AG04450 (cell line): ENCODE measurements at regions not wholly inside any gene's neighbourhood (a gene's known extent, or its start where the extent isn't known, plus 50 kb on each side); places are given as distances from the start of the nearest gene placed in this dataset.

Experiments used
- CTCF ChIA-PET: fragments of 300-600, 350-600 bp; formaldehyde crosslinking; extraction: SDS; loops from one replicate; lab custom pipeline; 2022; ENCODE audit warnings: antibody characterized with exemption, inconsistent platforms; lab: Charles Lee
- POLR2A ChIA-PET: fragments of 350-600 bp; formaldehyde crosslinking; extraction: SDS; loops from one replicate; lab custom pipeline; 2021; ENCODE audit warnings: antibody characterized with exemption, inconsistent platforms; lab: Yijun Ruan, JAX
- DNase-seq: peaks from one replicate; pipeline ENCODE4 v3.0.0-alpha.2; 2011; ENCODE audit warnings: low read depth, low spot score
- H3K27ac ChIP-seq: one replicate; pipeline ENCODE4 v1.5.1; 2012; ENCODE audit warnings: low read depth, low read length, control low read depth
- H3K27me3 ChIP-seq: one replicate; pipeline ENCODE4 v1.6.0; 2012; ENCODE audit warnings: low read length; ENCODE audit not compliant: control insufficient read depth, insufficient read depth
- H3K4me3 ChIP-seq: 2 replicates; pipeline ENCODE4 v1.5.1; 2011; ENCODE audit warnings: mild to moderate bottlenecking, low read depth, low read length, control low read depth
- H3K9me3 ChIP-seq: 2 replicates; pipeline ENCODE4 v1.5.1; 2012; ENCODE audit warnings: low read length; ENCODE audit not compliant: control insufficient read depth, insufficient read depth
- CTCF ChIP-seq: IDR thresholded peaks from 2 replicates; pipeline ENCODE4 v1.5.1; 2011; ENCODE audit warnings: low read depth, low read length, control low read depth, inconsistent platforms

GRCh38 chr9:86730163-86730928 is 217.0 kb downstream of the GAS1 start:
- TF ChIP-seq CTCF: no peak
- ChIA-PET CTCF (no interaction called here), POLR2A (no interaction called here)
- DNase-seq: no peak
- H3K27me3 ChIP-seq: no peaks in the 10 kb centered on the region
- no peak overlapping the region for H3K4me3 ChIP-seq
- H3K9me3 ChIP-seq: peaks cover 2% of the 10 kb centered on the region; the same call in 1 of the 2 replicates
- no peak overlapping the region for H3K27ac ChIP-seq

GRCh38 chr9:86724529-86724928 is 222.8 kb downstream of the GAS1 start:
- H3K4me3 ChIP-seq: no peak overlapping the region
- TF ChIP-seq CTCF: no peak
- ChIA-PET CTCF (interaction anchor here (1.3 kb wide), 1 partner anchor 238 kb away, joined by 5 read pairs; no protein-coding TSS in a partner anchor), POLR2A (no interaction called here)
- H3K9me3 ChIP-seq: peaks cover 2% of the 10 kb centered on the region; the same call in 1 of the 2 replicates
- H3K27me3 ChIP-seq: no peaks in the 10 kb centered on the region
- H3K27ac ChIP-seq: no peak overlapping the region
- no peak for DNase-seq

GRCh38 chr9:86723346-86723745 is 224.0 kb downstream of the GAS1 start:
- CTCF ChIA-PET: interaction anchor here (1.2 to 1.3 kb wide), 2 partner anchors 17 to 237 kb away, joined by 3 to 5 read pairs; no protein-coding TSS in a partner anchor
- H3K9me3 ChIP-seq: peaks cover 2% of the 10 kb centered on the region; the same call in 1 of the 2 replicates
- H3K27me3 ChIP-seq: no peaks in the 10 kb centered on the region
- TF ChIP-seq CTCF: no peak
- H3K4me3 ChIP-seq: no peak overlapping the region
- DNase-seq: no peak
- peak overlapping the region; percentile 23 for H3K27ac ChIP-seq
- POLR2A ChIA-PET: no interaction called here

- no peak for TF ChIP-seq CTCF
- DNase-seq: no peak
- peaks cover 2% of the 10 kb centered on the region; the same call in 1 of the 2 replicates for H3K9me3 ChIP-seq
- ChIA-PET POLR2A (interaction anchor here (0.6 to 1.2 kb wide), 2 partner anchors 9 to 226 kb away, joined by 3 to 4 read pairs; no protein-coding TSS in a partner anchor), CTCF (interaction anchor here (0.7 to 1.2 kb wide), 2 partner anchors 9 to 16 kb away, joined by 3 read pairs; no protein-coding TSS in a partner anchor)
- no peaks in the 10 kb centered on the region for H3K27me3 ChIP-seq
- H3K27ac ChIP-seq: peak overlapping the region; percentile 87
- H3K4me3 ChIP-seq: no peak overlapping the region
These were observed 224.6 kb downstream of the GAS1 start for GRCh38 chr9:86722706-86723075.
